IPS-20b (cell line): ENCODE measurements at regions not wholly inside any gene's neighbourhood (a gene's known extent, or its start where the extent isn't known, plus 50 kb on each side); places are given as distances from the start of the nearest gene placed in this dataset.
"Not testable (repeated sequence)": the region's sequence is repeated elsewhere in the genome, so short reads cannot be mapped to it uniquely, and the experiment has no call there.

ENCODE experiments used
- H3K27ac ChIP-seq: one replicate; pipeline ENCODE4 v1.5.1; 2013; ENCODE audit warnings: low read length
- H3K27me3 ChIP-seq: 2 replicates; pipeline ENCODE4 v1.6.1; 2013; ENCODE audit warnings: mild to moderate bottlenecking, low read length, inconsistent platforms; ENCODE audit not compliant: insufficient read depth
- H3K36me3 ChIP-seq: 2 replicates; pipeline ENCODE4 v1.6.1; 2013; ENCODE audit warnings: low read depth, mild to moderate bottlenecking, inconsistent platforms, low read length, moderate library complexity; ENCODE audit not compliant: insufficient read depth
- H3K4me1 ChIP-seq: 2 replicates; pipeline ENCODE4 v1.6.1; 2013; ENCODE audit warnings: mild to moderate bottlenecking, control low read depth, inconsistent platforms, low read length, moderate library complexity; ENCODE audit not compliant: insufficient read depth
- H3K4me3 ChIP-seq: 2 replicates; pipeline ENCODE4 v1.5.1; 2013; ENCODE audit warnings: mild to moderate bottlenecking, low read length, inconsistent platforms
- H3K9ac ChIP-seq: 2 replicates; pipeline ENCODE4 v1.6.1; 2013; ENCODE audit warnings: low read depth, mild to moderate bottlenecking, inconsistent platforms, low read length, moderate library complexity
- H3K9me3 ChIP-seq: 2 replicates; pipeline ENCODE4 v1.6.1; 2013; ENCODE audit warnings: mild to moderate bottlenecking, low read depth, low read length, inconsistent platforms; ENCODE audit not compliant: insufficient read depth

DNA sequence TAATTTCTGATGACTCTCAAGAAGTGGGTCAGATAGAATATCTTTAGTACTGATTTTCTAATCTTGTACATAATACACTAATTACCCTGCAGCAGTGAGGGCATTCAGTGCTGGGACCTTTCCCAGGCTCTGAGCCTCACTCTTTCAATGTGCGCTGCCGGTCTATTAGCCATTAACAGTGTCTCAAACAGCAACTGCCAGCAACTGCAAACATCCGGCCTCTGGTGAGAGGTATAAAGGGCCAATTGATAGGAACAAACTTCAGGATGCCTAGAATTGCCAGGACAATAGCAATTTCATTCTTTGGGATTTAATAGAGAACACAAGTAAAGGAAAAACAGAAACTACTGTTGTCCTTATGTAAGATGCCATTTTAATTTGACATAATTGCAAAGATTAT lies 604.4 kb upstream of the SPRY2 start:
- no peaks in the 10 kb centered on the region for H3K9me3 ChIP-seq
- peaks cover 11% of the 10 kb centered on the region; the same call in 1 of the 2 replicates for H3K4me1 ChIP-seq
- H3K27me3 ChIP-seq = no peaks in the 10 kb centered on the region
- no peak overlapping the region for H3K9ac ChIP-seq
- no peak overlapping the region for H3K4me3 ChIP-seq
- no peak overlapping the region for H3K27ac ChIP-seq
- H3K36me3 ChIP-seq = no peaks in the 10 kb centered on the region

DNA sequence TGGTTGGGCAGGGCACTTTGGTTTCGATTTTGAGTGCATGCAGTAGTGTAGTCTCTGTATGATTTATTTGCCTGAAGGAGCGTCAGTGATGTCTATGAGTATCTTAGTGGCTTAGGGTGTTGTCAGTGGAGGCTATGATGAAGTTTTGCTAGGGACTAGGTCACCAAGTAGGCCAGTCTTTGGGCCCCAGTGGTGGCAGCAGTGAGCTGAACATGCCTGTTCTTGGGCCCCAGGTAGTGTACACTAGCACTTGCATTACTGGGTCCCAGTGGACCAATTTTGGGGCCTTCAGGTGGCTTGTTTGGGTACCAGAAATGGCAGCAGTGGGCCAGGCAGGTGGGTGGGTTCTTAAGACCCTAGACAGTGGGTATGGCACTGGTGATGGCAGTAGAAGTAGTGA lies 598.7 kb upstream of the SPRY2 start:
- Histone ChIP-seq H3K4me1 (peaks cover 3% of the 10 kb centered on the region; the same call in 1 of the 2 replicates), H3K27ac (no peak overlapping the region), H3K27me3 (no peaks in the 10 kb centered on the region), H3K9me3 (no peaks in the 10 kb centered on the region), H3K9ac (no peak overlapping the region), H3K36me3 (no peaks in the 10 kb centered on the region), H3K4me3 (no peak overlapping the region)

DNA sequence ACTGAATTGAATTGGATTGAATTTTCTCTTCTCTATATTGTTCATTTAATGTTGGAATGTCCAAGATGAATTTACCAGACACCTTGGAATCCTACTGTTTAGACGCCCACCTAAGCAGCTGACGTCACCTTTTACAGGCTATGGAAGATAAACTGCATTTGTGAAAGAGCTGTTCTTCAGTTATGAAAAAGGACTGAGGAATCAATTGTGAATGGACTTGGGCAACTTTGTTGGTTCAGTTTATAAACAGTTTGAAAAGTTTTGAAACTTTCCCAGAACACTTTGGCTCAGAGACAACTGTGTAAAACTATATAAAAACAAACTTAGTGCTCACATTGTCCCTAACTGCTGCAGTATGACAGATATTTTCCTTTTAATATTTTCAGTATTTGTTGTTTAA lies 590.8 kb upstream of the SPRY2 start:
- no peaks in the 10 kb centered on the region for H3K36me3 ChIP-seq
- no peak overlapping the region for H3K27ac ChIP-seq
- H3K4me1 ChIP-seq = no peaks in the 10 kb centered on the region
- no peaks in the 10 kb centered on the region for H3K27me3 ChIP-seq
- H3K9ac ChIP-seq = no peak overlapping the region
- H3K4me3 ChIP-seq = no peak overlapping the region
- no peaks in the 10 kb centered on the region for H3K9me3 ChIP-seq

DNA sequence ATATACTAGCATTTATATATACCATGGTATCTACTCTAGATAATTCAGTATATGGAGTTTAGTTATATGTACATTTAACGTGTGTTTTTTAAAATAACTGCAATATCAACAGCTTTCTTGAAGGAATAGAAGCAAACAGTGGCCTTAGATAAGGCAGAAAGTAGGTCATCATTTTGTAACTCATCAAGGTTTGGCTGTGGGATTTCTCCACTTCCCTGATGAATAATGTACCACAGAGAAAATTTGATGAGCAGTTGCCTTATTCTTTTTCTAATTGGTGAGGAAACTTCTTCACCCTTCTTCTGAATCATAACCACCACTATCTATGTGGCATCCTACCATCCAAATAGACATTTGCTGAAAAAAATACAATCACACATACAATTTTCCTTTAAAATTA lies 590.2 kb upstream of the SPRY2 start:
- H3K9me3 ChIP-seq = no peaks in the 10 kb centered on the region
- no peak overlapping the region for H3K4me3 ChIP-seq
- no peaks in the 10 kb centered on the region for H3K36me3 ChIP-seq
- no peaks in the 10 kb centered on the region for H3K4me1 ChIP-seq
- no peak overlapping the region for H3K9ac ChIP-seq
- no peak overlapping the region for H3K27ac ChIP-seq
- no peaks in the 10 kb centered on the region for H3K27me3 ChIP-seq

DNA sequence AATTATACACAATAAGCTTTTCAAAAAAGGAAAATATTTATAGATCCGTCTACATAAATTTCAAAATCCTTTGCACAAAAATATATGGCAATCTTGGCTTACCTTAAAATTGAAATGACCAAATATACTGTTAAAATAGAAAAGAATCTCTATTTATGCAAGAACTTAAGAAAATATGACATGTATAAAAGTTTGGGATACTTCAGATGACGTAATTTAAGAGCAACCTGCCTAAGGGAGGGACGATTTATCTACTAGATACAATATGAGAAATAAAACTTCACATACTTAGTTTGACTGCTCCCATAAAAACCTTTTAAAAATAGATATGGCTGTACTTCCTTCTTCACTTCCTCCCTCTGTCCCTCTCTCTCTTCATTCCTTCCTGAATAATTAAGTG lies 587.3 kb upstream of the SPRY2 start:
- H3K36me3 ChIP-seq = no peaks in the 10 kb centered on the region

DNA sequence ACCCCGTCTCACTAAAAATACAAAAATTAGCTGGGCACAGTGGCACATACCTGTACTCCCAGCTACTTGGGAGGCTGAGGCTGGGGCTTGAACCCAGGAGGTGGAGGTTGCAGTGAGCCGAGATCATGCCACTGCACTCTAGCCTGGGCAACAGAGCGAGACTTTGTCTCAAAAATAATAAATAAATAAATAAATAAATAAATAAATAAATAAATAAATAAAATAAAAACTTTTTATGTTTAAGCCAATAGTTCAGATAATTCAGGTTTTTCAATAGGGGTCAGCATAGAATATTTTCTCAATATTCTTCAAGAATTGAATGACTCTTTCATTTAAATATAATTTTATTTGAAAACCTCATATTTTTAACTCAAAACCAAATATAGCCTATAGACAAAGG lies 585.1 kb upstream of the SPRY2 start:
- not testable (repeated sequence) for H3K9ac ChIP-seq, H3K36me3 ChIP-seq, H3K4me1 ChIP-seq, H3K27ac ChIP-seq, H3K27me3 ChIP-seq, H3K4me3 ChIP-seq, H3K9me3 ChIP-seq

More for the DNA sequence above, 587.3 kb upstream of the SPRY2 start:
- Histone ChIP-seq H3K4me3 (no peak overlapping the region), H3K9ac (no peak overlapping the region), H3K27ac (no peak overlapping the region), H3K9me3 (no peaks in the 10 kb centered on the region), H3K4me1 (no peaks in the 10 kb centered on the region), H3K27me3 (no peaks in the 10 kb centered on the region)

DNA sequence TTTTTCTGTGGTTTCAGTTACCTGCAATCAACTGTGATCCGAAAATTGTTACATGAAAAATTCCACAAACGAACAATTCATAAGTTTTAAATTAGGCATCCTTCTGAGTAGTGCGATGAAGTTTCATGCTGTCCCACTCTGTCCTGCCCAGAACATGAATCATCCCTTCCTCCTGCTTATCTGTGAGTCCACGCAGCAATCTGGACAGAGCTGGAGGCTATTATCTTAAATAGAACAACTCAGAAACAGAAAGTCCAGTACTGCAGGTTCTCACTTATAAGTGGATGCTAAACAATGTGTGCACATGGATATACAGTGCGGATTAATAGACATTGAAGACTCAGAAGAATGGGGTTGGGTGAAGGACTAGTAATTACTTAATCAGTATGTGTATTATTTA lies 583.7 kb upstream of the SPRY2 start:
- no peak overlapping the region for H3K9ac ChIP-seq
- H3K27me3 ChIP-seq = no peaks in the 10 kb centered on the region
- no peaks in the 10 kb centered on the region for H3K36me3 ChIP-seq
- no peak overlapping the region for H3K27ac ChIP-seq
- no peaks in the 10 kb centered on the region for H3K4me1 ChIP-seq
- H3K4me3 ChIP-seq = no peak overlapping the region
- H3K9me3 ChIP-seq = no peaks in the 10 kb centered on the region

DNA sequence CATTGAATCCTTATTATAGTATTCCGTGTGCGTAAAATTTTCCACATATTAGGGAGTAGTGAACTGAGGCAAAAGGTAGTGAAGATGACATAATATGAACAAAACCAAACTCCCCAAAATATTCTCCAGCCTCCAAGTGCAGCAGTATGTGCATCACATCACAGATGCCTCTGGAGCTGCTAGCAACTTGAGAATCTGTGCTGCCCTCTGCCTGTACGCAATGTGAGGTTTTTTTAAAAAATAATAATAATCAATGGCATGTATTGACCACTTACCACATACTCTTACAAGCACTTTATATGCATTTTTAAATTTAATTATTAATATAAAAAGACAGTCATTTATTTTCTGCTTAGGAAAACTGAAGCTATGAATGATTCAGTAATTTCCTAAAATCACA lies 583.0 kb upstream of the SPRY2 start:
- H3K4me3 ChIP-seq = no peak overlapping the region
- H3K36me3 ChIP-seq = no peaks in the 10 kb centered on the region
- no peaks in the 10 kb centered on the region for H3K4me1 ChIP-seq
- no peaks in the 10 kb centered on the region for H3K27me3 ChIP-seq
- no peaks in the 10 kb centered on the region for H3K9me3 ChIP-seq
- no peak overlapping the region for H3K27ac ChIP-seq
- no peak overlapping the region for H3K9ac ChIP-seq

DNA sequence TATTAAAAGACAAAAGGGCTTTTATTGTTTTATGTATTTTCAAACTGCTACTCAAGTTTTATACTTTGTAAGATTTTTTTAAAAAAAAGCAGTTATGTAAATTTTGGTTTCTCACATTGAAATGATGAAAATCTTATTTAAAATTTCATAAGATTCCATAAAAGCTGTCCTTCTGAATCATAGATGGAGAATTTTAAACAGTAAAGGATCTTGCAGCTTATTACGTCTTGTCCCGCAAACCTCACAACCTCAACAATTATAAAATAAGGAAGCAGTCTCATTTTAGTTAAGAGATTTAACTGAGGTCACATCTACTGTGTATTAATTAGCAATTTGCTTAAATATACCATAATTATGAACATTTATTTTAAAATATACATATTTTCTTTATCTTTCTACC lies 581.0 kb upstream of the SPRY2 start:
- H3K9me3 ChIP-seq = no peaks in the 10 kb centered on the region
- H3K4me3 ChIP-seq = no peak overlapping the region
- no peaks in the 10 kb centered on the region for H3K27me3 ChIP-seq
- H3K9ac ChIP-seq = no peak overlapping the region
- no peaks in the 10 kb centered on the region for H3K4me1 ChIP-seq
- H3K36me3 ChIP-seq = no peaks in the 10 kb centered on the region
- H3K27ac ChIP-seq = no peak overlapping the region

DNA sequence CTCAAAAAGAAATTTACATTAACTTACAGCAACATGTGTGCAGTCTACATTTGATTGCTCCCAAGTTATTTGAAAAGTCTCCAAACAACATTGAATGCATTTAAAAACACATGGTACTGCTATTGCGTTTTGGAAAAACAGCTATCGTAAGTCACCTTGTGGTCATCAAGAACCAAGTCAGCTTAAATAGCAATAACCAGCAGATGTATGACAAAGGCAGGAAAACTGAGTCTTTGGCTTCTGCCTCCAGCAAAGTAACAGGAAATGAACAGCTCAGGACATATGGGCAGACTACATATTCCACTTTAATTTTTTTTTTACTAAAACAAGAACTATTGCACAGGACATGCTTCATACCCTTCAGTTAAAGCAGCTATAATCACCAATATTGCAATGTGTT lies 580.6 kb upstream of the SPRY2 start:
- H3K9me3 ChIP-seq = no peaks in the 10 kb centered on the region
- no peak overlapping the region for H3K4me3 ChIP-seq
- no peaks in the 10 kb centered on the region for H3K4me1 ChIP-seq
- H3K9ac ChIP-seq = no peak overlapping the region
- H3K27ac ChIP-seq = no peak overlapping the region
- no peaks in the 10 kb centered on the region for H3K27me3 ChIP-seq
- H3K36me3 ChIP-seq = no peaks in the 10 kb centered on the region

DNA sequence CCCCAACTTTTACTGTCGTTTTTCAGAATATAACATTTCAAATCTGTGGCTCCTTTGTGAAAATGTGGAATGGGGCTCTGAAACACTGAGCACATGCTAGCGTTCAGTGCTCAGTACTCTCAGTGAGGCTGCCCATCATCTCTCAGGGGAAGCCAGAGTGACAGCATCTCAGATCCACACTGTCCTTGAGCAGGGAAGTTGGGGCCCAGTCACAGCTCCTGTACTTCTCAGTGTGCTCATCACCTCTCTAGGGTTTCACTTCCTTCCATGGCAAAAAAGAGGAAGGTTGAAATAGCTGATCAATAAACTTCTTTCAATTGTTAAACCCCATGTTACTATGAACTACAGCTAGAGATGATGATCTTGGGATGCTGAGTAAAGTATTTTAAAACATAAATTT lies 565.9 kb upstream of the SPRY2 start:
- Histone ChIP-seq H3K27ac (no peak overlapping the region), H3K27me3 (no peaks in the 10 kb centered on the region), H3K36me3 (no peaks in the 10 kb centered on the region), H3K4me1 (no peaks in the 10 kb centered on the region), H3K9ac (no peak overlapping the region), H3K4me3 (no peak overlapping the region), H3K9me3 (no peaks in the 10 kb centered on the region)

DNA sequence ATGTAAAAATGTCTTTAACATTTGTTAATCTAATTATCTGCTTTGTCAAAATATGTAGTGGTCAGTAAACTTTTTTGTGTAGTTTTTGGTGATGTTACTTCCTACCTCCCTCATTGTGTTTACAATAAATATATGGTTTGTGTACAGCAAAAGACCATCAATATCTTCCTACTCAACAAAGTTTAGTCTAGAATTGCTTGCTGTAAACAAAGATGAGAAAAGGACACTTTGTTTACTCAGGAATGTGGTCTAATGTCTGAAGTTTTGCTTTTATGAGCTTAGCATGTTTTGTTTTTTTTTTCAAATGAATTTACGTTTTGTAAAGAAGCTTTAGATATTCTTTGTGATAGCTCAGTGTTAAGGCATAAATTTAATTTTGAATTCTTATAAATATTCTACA lies 563.5 kb upstream of the SPRY2 start:
- Histone ChIP-seq H3K9ac (no peak overlapping the region), H3K4me1 (no peaks in the 10 kb centered on the region), H3K27ac (no peak overlapping the region), H3K36me3 (no peaks in the 10 kb centered on the region), H3K9me3 (no peaks in the 10 kb centered on the region), H3K27me3 (no peaks in the 10 kb centered on the region), H3K4me3 (no peak overlapping the region)

DNA sequence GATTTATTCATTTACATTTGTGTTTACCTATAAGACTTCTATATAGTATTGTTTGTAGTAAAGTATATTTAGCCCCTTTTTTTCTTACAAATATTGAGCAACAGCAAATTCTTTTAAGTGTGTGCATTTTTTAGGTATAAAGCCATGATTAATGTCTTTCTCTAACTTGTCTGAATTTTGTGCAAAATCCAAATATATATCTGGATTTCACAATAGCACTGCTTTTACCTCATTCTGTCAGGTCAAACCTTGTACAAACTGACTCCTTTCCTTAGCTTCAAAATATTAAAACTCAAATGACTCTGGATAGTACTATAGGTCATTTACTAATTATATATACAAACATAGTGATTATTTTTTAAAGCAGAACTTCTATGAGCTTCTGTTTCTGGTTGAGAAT lies 563.0 kb upstream of the SPRY2 start:
- Histone ChIP-seq H3K4me1 (no peaks in the 10 kb centered on the region), H3K27ac (no peak overlapping the region), H3K27me3 (no peaks in the 10 kb centered on the region), H3K4me3 (no peak overlapping the region), H3K9ac (no peak overlapping the region), H3K36me3 (no peaks in the 10 kb centered on the region), H3K9me3 (no peaks in the 10 kb centered on the region)
